IPS-18a (cell line): ENCODE measurements at regions not wholly inside any gene's neighbourhood (a gene's known extent, or its start where the extent isn't known, plus 50 kb on each side); places are given as distances from the start of the nearest gene placed in this dataset.

Source experiments
- H3K27ac ChIP-seq: one replicate; pipeline ENCODE4 v1.5.1; 2013; ENCODE audit warnings: low read length
- H3K27me3 ChIP-seq: one replicate; pipeline ENCODE4 v1.6.1; 2013; ENCODE audit warnings: mild to moderate bottlenecking, low read length; ENCODE audit not compliant: control insufficient read depth, insufficient read depth
- H3K36me3 ChIP-seq: one replicate; pipeline ENCODE4 v1.6.1; 2013; ENCODE audit warnings: low read depth, low read length; ENCODE audit not compliant: control insufficient read depth
- H3K4me1 ChIP-seq: one replicate; pipeline ENCODE4 v1.6.1; 2013; ENCODE audit warnings: low read depth, low read length; ENCODE audit not compliant: control insufficient read depth
- H3K4me3 ChIP-seq: one replicate; pipeline ENCODE4 v1.5.1; 2013; ENCODE audit warnings: low read length
- H3K9ac ChIP-seq: one replicate; pipeline ENCODE4 v1.6.1; 2013; ENCODE audit warnings: mild to moderate bottlenecking, low read length, moderate library complexity
- H3K9me3 ChIP-seq: one replicate; pipeline ENCODE4 v1.6.1; 2013; ENCODE audit warnings: low read depth, low read length; ENCODE audit not compliant: control insufficient read depth

DNA sequence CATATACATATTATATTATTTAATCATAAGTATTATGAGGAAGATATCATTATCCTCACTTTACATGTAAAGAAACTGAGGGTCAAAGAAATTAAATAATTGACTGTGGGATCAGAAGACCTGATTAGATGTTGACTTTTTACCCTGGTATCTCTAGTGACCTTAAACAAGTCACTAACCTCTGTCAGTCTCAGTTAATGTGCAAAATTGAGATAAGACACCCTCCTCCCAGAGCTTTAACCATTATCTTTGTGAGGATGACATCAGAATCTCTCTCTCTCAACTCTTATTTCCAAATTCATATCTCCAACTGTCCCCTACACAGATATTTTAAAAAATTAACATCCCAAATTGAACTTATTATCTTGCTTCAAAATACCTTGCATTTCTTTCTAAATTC lies 177.8 kb downstream of the KLHL28 start:
- H3K27me3 ChIP-seq, result no peaks in the 10 kb centered on the region
- no peaks in the 10 kb centered on the region for H3K9me3 ChIP-seq
- H3K36me3 ChIP-seq, result no peaks in the 10 kb centered on the region
- no peaks in the 10 kb centered on the region for H3K4me1 ChIP-seq
- no peak overlapping the region for H3K27ac ChIP-seq
- H3K9ac ChIP-seq, result no peak overlapping the region
- H3K4me3 ChIP-seq, result no peak overlapping the region

DNA sequence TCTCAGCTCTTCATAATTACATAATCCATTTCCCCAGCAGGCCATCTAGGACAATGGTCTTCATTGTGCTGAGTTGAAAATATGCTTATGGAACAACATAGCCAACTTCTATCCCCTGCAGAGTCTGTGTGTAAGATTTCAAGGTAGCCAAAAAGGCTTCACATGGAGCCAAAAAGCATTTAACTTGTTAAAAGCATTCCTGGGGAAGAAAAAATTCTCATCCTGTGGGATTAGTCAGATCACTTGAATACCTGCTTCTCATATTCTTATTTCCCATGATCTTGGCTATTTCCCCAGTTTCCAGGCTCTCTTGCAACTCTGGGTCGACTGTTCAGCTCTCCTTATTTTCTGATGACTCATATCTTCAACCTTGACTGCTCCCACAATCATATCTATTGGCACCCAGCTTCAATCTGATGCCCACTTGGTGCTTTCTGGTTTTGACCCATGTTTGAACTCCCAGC lies 178.9 kb downstream of the KLHL28 start:
- no peaks in the 10 kb centered on the region for H3K27me3 ChIP-seq
- no peak overlapping the region for H3K27ac ChIP-seq
- no peaks in the 10 kb centered on the region for H3K36me3 ChIP-seq
- no peaks in the 10 kb centered on the region for H3K4me1 ChIP-seq
- H3K4me3 ChIP-seq, result no peak overlapping the region
- no peaks in the 10 kb centered on the region for H3K9me3 ChIP-seq
- no peak overlapping the region for H3K9ac ChIP-seq

- Histone ChIP-seq H3K4me1 (no peaks in the 10 kb centered on the region), H3K9ac (no peak overlapping the region)
Measured at GRCh38 chr14:44780989-44781388, 180.8 kb downstream of the KLHL28 start.

GRCh38 chr14:44778604-44779003 lies 183.1 kb downstream of the KLHL28 start:
- no peaks in the 10 kb centered on the region for H3K4me1 ChIP-seq
- H3K9ac ChIP-seq, result no peak overlapping the region
- H3K36me3 ChIP-seq, result no peaks in the 10 kb centered on the region

More at GRCh38 chr14:44780989-44781388, 180.8 kb downstream of the KLHL28 start:
- Histone ChIP-seq H3K4me3 (no peak overlapping the region), H3K27ac (no peak overlapping the region), H3K27me3 (no peaks in the 10 kb centered on the region), H3K36me3 (no peaks in the 10 kb centered on the region), H3K9me3 (no peaks in the 10 kb centered on the region)

DNA sequence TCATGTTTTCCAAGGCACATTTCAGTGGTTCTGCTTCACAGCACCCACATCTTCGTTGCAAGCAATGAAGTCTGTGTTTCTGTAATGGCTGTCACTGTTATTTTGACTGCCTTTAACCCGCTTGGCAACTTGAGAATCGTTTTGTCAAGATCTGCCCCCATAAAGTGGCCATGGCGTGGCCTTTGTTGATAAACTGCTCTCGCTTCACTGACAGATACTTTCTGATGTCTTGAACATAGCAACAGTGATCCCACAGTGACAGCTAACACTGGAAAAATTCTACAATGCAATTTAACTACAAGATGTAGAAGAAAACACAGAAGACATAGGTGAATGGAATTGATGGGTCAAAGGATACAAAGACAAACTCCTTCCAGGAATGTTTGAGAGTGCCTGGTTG lies 184.2 kb downstream of the KLHL28 start:
- H3K4me1 ChIP-seq, result no peaks in the 10 kb centered on the region
- H3K4me3 ChIP-seq, result no peak overlapping the region
- no peak overlapping the region for H3K9ac ChIP-seq
- H3K27ac ChIP-seq, result no peak overlapping the region
- no peaks in the 10 kb centered on the region for H3K27me3 ChIP-seq
- no peaks in the 10 kb centered on the region for H3K9me3 ChIP-seq
- no peaks in the 10 kb centered on the region for H3K36me3 ChIP-seq

More at GRCh38 chr14:44778604-44779003, 183.1 kb downstream of the KLHL28 start:
- Histone ChIP-seq H3K27me3 (no peaks in the 10 kb centered on the region), H3K27ac (no peak overlapping the region), H3K4me3 (no peak overlapping the region), H3K9me3 (no peaks in the 10 kb centered on the region)

GRCh38 chr14:44775248-44775647 lies 186.5 kb downstream of the KLHL28 start:
- H3K9ac ChIP-seq, result no peak overlapping the region

DNA sequence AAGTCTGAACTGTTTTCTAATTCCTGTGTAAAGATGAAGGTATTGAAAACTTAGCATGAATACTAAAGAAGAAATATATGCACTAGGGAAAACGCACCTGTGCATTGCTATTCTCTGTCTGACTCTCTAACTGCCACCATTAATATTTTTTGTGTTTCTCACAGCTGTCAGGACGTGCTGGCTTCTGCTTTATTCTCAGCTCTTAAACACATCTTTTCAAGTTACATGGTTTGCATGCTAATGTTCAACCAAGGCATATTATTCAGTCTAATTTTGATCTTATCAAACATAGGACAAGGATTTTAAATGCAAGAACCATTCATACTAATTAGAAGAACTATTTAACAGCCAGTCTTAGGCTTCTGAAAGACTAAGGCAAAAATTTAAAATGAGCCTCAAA lies 187.4 kb downstream of the KLHL28 start:
- no peak overlapping the region for H3K4me3 ChIP-seq
- H3K9ac ChIP-seq, result no peak overlapping the region
- no peak overlapping the region for H3K27ac ChIP-seq
- no peaks in the 10 kb centered on the region for H3K36me3 ChIP-seq
- H3K27me3 ChIP-seq, result no peaks in the 10 kb centered on the region
- no peaks in the 10 kb centered on the region for H3K9me3 ChIP-seq
- no peaks in the 10 kb centered on the region for H3K4me1 ChIP-seq

More at GRCh38 chr14:44775248-44775647, 186.5 kb downstream of the KLHL28 start:
- Histone ChIP-seq H3K4me1 (no peaks in the 10 kb centered on the region), H3K4me3 (no peak overlapping the region), H3K27me3 (no peaks in the 10 kb centered on the region), H3K36me3 (no peaks in the 10 kb centered on the region), H3K27ac (no peak overlapping the region), H3K9me3 (no peaks in the 10 kb centered on the region)

GRCh38 chr14:44771496-44771895 lies 190.3 kb downstream of the KLHL28 start:
- Histone ChIP-seq H3K9me3 (no peaks in the 10 kb centered on the region), H3K27ac (no peak overlapping the region), H3K9ac (no peak overlapping the region), H3K4me1 (peaks cover 4% of the 10 kb centered on the region), H3K36me3 (no peaks in the 10 kb centered on the region), H3K27me3 (no peaks in the 10 kb centered on the region), H3K4me3 (no peak overlapping the region)

DNA sequence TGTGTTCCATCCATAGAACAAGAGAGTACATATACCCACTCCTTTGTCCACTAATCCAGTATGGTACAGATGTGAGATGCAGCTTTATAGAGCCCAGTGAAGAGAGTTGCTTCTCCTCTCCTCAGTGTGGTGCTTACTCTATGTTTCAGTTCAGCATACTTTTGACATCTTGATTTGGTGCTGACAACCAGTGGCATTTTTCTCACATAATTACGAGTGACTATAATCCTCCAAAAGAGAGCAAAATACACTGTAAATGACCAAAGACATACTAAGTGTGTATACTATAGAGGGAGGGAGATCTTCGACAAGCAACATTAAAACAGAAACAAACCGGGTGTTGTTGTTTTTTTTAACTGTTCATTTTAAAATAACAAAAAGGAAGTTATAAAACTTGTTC lies 191.5 kb downstream of the KLHL28 start:
- H3K9ac ChIP-seq, result no peak overlapping the region
- H3K36me3 ChIP-seq, result no peaks in the 10 kb centered on the region
- no peak overlapping the region for H3K4me3 ChIP-seq

DNA sequence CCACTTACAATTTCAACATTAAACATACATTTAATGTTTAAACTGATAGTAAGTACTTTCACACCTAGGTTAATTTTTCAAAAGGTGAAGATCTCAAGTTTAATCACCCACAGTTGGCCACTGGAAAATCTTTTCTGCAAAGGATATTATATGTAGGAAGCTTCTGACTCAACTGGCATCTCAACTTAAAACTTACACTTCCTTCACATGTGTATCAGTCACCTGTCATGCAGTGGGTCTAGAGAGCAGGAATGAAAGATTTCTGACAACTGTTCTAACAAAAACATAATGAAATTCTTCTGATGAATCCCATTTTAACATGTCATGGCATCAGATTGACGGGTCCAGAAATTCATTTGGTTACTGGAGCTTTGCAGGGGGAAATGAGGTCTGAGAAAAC lies 192.8 kb downstream of the KLHL28 start:
- H3K4me3 ChIP-seq, result no peak overlapping the region
- no peaks in the 10 kb centered on the region for H3K36me3 ChIP-seq
- no peaks in the 10 kb centered on the region for H3K9me3 ChIP-seq
- H3K27me3 ChIP-seq, result no peaks in the 10 kb centered on the region
- H3K4me1 ChIP-seq, result peaks cover 4% of the 10 kb centered on the region
- no peak overlapping the region for H3K9ac ChIP-seq
- no peak overlapping the region for H3K27ac ChIP-seq

More for the DNA sequence above, 191.5 kb downstream of the KLHL28 start:
- H3K9me3 ChIP-seq, result no peaks in the 10 kb centered on the region
- H3K4me1 ChIP-seq, result peaks cover 4% of the 10 kb centered on the region
- no peak overlapping the region for H3K27ac ChIP-seq
- no peaks in the 10 kb centered on the region for H3K27me3 ChIP-seq

- Histone ChIP-seq H3K36me3 (no peaks in the 10 kb centered on the region), H3K27ac (no peak overlapping the region), H3K27me3 (no peaks in the 10 kb centered on the region), H3K4me1 (peaks cover 4% of the 10 kb centered on the region), H3K9ac (no peak overlapping the region), H3K9me3 (no peaks in the 10 kb centered on the region), H3K4me3 (no peak overlapping the region)
Measured at GRCh38 chr14:44767646-44768173, 194.0 kb downstream of the KLHL28 start.

GRCh38 chr14:44766285-44766684 lies 195.5 kb downstream of the KLHL28 start:
- Histone ChIP-seq H3K4me1 (peaks cover 4% of the 10 kb centered on the region), H3K36me3 (no peaks in the 10 kb centered on the region), H3K27me3 (no peaks in the 10 kb centered on the region)

More at GRCh38 chr14:44766285-44766684, 195.5 kb downstream of the KLHL28 start:
- no peak overlapping the region for H3K27ac ChIP-seq
- H3K4me3 ChIP-seq, result no peak overlapping the region
- H3K9me3 ChIP-seq, result no peaks in the 10 kb centered on the region
- H3K9ac ChIP-seq, result no peak overlapping the region
